ENCODE measurements at regions not wholly inside any gene's neighbourhood (a gene's known extent, or its start where the extent isn't known, plus 50 kb on each side); places are given as distances from the start of the nearest gene placed in this dataset.
"Not testable (repeated sequence)": the region's sequence is repeated elsewhere in the genome, so short reads cannot be mapped to it uniquely, and the experiment has no call there.

- Mint-ChIP-seq H3K9me3 (no peaks in the 10 kb centered on the region), H3K27me3 (no peaks in the 10 kb centered on the region), H3K4me1 (no peaks in the 10 kb centered on the region), H3K27ac (no peak overlapping the region), H3K4me3 (no peak overlapping the region), H3K36me3 (peaks cover 23% of the 10 kb centered on the region)
These were observed 348.0 kb downstream of the TYW1 start for GRCh38 chr7:67344481-67345193.

GRCh38 chr7:67346126-67346525 is 349.5 kb downstream of the TYW1 start:
- H3K4me3 Mint-ChIP-seq: no peak overlapping the region
- no peak overlapping the region for H3K27ac Mint-ChIP-seq
- H3K9me3 Mint-ChIP-seq: no peaks in the 10 kb centered on the region
- no peaks in the 10 kb centered on the region for H3K4me1 Mint-ChIP-seq
- peaks cover 20% of the 10 kb centered on the region for H3K36me3 Mint-ChIP-seq
- no peaks in the 10 kb centered on the region for H3K27me3 Mint-ChIP-seq

DNA sequence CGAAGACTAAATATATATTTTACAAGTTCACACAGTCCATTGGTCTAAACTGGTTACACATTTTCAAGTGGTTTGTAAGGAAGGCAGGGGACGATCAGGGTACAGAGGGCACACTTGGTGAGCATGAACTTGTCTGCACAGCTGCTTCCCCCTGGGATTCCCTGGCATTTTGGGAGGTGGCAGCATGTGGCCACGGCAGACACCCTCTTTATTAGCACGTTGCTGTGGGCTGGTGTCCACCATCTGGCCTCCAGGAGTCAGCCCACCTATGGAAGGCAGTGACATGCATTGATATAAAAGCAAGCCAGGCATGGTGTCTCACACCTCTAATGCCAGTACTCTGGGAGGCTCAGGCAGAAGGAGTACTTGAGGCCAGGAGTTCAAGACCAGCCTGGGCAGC is 350.2 kb downstream of the TYW1 start:
- Mint-ChIP-seq H3K36me3 (peaks cover 18% of the 10 kb centered on the region), H3K27me3 (no peaks in the 10 kb centered on the region)

GRCh38 chr7:67348171-67348570 is 351.5 kb downstream of the TYW1 start:
- H3K27ac Mint-ChIP-seq: no peak overlapping the region
- no peaks in the 10 kb centered on the region for H3K9me3 Mint-ChIP-seq
- peaks cover 14% of the 10 kb centered on the region for H3K36me3 Mint-ChIP-seq
- no peaks in the 10 kb centered on the region for H3K27me3 Mint-ChIP-seq
- no peak overlapping the region for H3K4me3 Mint-ChIP-seq
- no peaks in the 10 kb centered on the region for H3K4me1 Mint-ChIP-seq

More for the DNA sequence above, 350.2 kb downstream of the TYW1 start:
- Mint-ChIP-seq H3K9me3 (no peaks in the 10 kb centered on the region), H3K27ac (no peak overlapping the region), H3K4me1 (no peaks in the 10 kb centered on the region), H3K4me3 (no peak overlapping the region)

GRCh38 chr7:67357653-67358052 is 361.0 kb downstream of the TYW1 start:
- H3K36me3 Mint-ChIP-seq, H3K4me1 Mint-ChIP-seq, H3K27ac Mint-ChIP-seq, H3K27me3 Mint-ChIP-seq, H3K4me3 Mint-ChIP-seq, H3K9me3 Mint-ChIP-seq: not testable (repeated sequence)

- not testable (repeated sequence) for H3K27me3 Mint-ChIP-seq, H3K27ac Mint-ChIP-seq, H3K9me3 Mint-ChIP-seq, H3K36me3 Mint-ChIP-seq, H3K4me3 Mint-ChIP-seq, H3K4me1 Mint-ChIP-seq
These were observed 361.7 kb downstream of the TYW1 start for GRCh38 chr7:67358316-67358715.

GRCh38 chr7:67358738-67359137 is 362.1 kb downstream of the TYW1 start:
- not testable (repeated sequence) for H3K4me1 Mint-ChIP-seq, H3K27me3 Mint-ChIP-seq, H3K9me3 Mint-ChIP-seq, H3K36me3 Mint-ChIP-seq, H3K27ac Mint-ChIP-seq, H3K4me3 Mint-ChIP-seq

- Mint-ChIP-seq H3K4me3 (no peak overlapping the region), H3K27me3 (no peaks in the 10 kb centered on the region), H3K36me3 (peaks cover 7% of the 10 kb centered on the region), H3K27ac (no peak overlapping the region), H3K9me3 (no peaks in the 10 kb centered on the region), H3K4me1 (no peaks in the 10 kb centered on the region)
These were observed 363.3 kb downstream of the TYW1 start for GRCh38 chr7:67359900-67360299.

- H3K27ac Mint-ChIP-seq: no peak overlapping the region
- peaks cover 9% of the 10 kb centered on the region for H3K36me3 Mint-ChIP-seq
- no peak overlapping the region for H3K4me3 Mint-ChIP-seq
- H3K27me3 Mint-ChIP-seq: peaks cover 2% of the 10 kb centered on the region
- peaks cover 3% of the 10 kb centered on the region for H3K4me1 Mint-ChIP-seq
- H3K9me3 Mint-ChIP-seq: no peaks in the 10 kb centered on the region
These were observed 364.5 kb downstream of the TYW1 start for GRCh38 chr7:67361150-67361549.

- peaks cover 4% of the 10 kb centered on the region for H3K9me3 Mint-ChIP-seq
- peaks cover 3% of the 10 kb centered on the region for H3K4me1 Mint-ChIP-seq
- H3K27ac Mint-ChIP-seq: no peak overlapping the region
- H3K4me3 Mint-ChIP-seq: no peak overlapping the region
- H3K27me3 Mint-ChIP-seq: peaks cover 10% of the 10 kb centered on the region
- peaks cover 2% of the 10 kb centered on the region for H3K36me3 Mint-ChIP-seq
These were observed 367.9 kb downstream of the TYW1 start for GRCh38 chr7:67364441-67365017.

DNA sequence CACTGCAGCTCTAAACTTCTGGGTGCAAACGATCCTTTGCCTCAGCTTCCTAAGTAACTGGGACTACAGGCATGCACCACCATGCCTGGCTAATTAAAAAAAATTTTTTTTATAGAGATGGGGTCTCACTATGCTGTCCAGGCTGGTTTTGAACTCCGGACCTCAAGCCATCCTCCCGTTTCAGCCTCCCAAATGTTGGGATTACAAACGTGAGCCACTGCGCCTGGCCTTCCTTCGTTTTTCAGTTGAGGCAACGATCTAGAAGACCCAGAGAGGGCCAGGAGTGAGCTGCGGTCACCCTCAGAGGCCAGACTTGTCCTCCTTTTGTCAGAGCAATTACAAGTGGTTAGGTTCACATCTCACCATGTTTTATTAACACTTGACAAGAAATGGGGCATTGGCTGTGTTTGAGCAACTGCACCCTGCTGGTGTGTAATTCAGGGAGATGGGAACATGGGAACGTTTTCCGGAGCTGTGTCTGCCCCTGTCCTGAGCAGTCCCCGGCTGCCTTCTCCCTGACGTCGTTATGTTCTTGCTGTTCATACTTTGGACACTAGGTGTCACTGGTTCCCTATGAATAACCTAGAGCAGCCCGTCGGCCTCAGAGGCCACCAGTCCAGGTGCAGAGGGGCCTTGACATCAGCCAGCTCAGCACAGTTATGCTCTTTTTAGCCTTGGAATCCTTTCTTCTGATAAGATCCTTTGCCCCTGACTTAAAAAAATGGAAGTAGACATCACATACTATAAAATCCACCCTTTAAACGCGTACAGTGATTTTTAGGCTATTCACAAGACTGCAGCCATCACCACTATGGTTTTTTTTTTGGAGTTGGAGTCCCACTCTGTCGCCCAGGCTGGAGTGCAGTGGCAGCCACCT is 375.0 kb downstream of the TYW1 start:
- Mint-ChIP-seq H3K9me3 (peaks cover 10% of the 10 kb centered on the region), H3K4me1 (peaks cover 3% of the 10 kb centered on the region), H3K36me3 (no peaks in the 10 kb centered on the region), H3K4me3 (no peak overlapping the region), H3K27ac (no peak overlapping the region), H3K27me3 (peaks cover 24% of the 10 kb centered on the region)

- not testable (repeated sequence) for H3K4me1 Mint-ChIP-seq, H3K9me3 Mint-ChIP-seq, H3K27ac Mint-ChIP-seq, H3K4me3 Mint-ChIP-seq, H3K36me3 Mint-ChIP-seq
- H3K27me3 Mint-ChIP-seq: peaks cover 20% of the 10 kb centered on the region
These were observed 376.8 kb downstream of the TYW1 start for GRCh38 chr7:67373389-67373788.

GRCh38 chr7:67375427-67375826 is 378.8 kb downstream of the TYW1 start:
- no peak overlapping the region for H3K27ac Mint-ChIP-seq
- peaks cover 6% of the 10 kb centered on the region for H3K9me3 Mint-ChIP-seq
- H3K27me3 Mint-ChIP-seq: peaks cover 17% of the 10 kb centered on the region
- H3K36me3 Mint-ChIP-seq: no peaks in the 10 kb centered on the region
- H3K4me3 Mint-ChIP-seq: no peak overlapping the region
- H3K4me1 Mint-ChIP-seq: peaks cover 3% of the 10 kb centered on the region

DNA sequence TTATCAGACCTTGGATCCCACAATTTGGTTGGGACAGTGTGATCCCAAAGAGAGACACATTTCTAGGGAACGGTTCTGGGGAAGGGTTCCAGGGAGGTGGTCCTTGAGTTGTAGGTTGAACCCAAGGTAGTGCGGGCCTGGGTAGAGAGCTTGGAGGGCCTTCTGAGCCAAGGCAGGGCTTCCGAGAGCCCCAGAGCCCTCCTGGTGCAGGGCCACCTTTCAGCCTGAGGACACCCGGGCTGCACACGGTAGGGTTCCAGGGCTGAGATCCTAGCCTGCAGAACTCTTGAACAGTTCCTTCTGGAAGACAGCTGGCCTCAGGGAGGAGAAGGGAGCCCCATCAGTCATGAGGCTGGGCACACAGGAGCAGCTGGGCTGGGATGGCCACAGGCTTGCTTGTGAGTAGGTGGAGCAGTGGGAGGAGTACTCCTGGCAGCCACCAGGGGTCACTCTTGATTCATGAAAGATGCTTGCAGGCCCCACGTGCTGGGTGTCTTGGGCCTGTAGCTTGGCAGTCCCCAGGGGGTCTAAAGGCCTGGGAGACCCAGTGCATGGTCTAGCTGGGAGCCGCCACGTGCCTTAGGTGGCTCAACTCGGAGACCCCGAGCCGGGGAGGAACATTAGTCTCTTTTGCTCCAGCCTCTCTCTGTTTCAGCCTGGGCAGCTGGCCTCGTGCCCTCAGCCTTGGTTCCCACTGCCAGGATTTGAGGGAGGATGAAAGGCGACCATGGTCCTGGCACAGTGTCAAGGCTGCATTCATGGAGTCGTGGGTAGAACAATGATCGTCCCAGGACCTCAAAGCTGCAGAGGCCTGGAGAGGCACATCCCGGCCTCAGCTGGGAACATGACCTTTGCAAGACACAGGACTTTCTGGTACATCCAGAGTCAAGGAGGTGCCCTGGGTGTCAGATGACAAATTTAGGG is 381.6 kb downstream of the TYW1 start:
- H3K9me3 Mint-ChIP-seq: peaks cover 6% of the 10 kb centered on the region
- no peak overlapping the region for H3K4me3 Mint-ChIP-seq
- H3K27me3 Mint-ChIP-seq: peaks cover 6% of the 10 kb centered on the region
- no peaks in the 10 kb centered on the region for H3K4me1 Mint-ChIP-seq
- H3K27ac Mint-ChIP-seq: no peak overlapping the region
- H3K36me3 Mint-ChIP-seq: no peaks in the 10 kb centered on the region

DNA sequence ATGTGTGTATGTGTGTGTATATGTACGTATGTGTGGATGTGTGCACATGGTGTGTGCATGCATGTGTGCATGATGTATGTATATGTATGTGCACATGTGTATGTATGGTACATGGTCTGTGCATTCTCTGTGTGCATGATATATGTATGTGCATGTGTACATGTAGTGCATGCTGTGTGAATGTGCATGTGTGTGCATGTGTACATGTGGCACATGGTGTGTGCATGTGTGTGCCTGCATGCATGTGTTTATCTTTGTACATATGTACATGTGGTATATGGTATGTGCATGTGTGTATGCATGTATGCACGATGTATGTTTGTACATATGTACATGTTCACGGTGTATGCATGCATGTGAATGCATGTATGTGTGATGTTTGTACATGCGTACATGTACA is 383.7 kb downstream of the TYW1 start:
- Mint-ChIP-seq H3K4me3 (no peak overlapping the region), H3K4me1 (no peaks in the 10 kb centered on the region), H3K36me3 (no peaks in the 10 kb centered on the region), H3K27ac (no peak overlapping the region), H3K27me3 (peaks cover 4% of the 10 kb centered on the region), H3K9me3 (no peaks in the 10 kb centered on the region)
